OCI-LY7 (cell line): ENCODE measurements at regions not wholly inside any gene's neighbourhood (a gene's known extent, or its start where the extent isn't known, plus 50 kb on each side); places are given as distances from the start of the nearest gene placed in this dataset.

Source experiments
- BruUV-seq: library from RNA; stranded (reverse); fragments of 400-500 nt; replicated peaks from 2 replicates; lab custom pipeline; 2021; lab: Mats Ljungman, UMichigan
- CTCF ChIA-PET: fragments of 300-600 bp; sonication (Branson Sonifier 250); formaldehyde crosslinking; loops from one replicate; lab custom pipeline; 2022; ENCODE audit warnings: antibody characterized with exemption; ENCODE audit not compliant: unreplicated experiment; lab: Charles Lee
- POLR2A ChIA-PET: fragments of 300-600 bp; sonication (Branson Sonifier 250); formaldehyde crosslinking; loops from one replicate; lab custom pipeline; 2022; ENCODE audit warnings: antibody characterized with exemption; lab: Charles Lee
- DNase-seq: peaks from one replicate; pipeline ENCODE4 v3.0.0-alpha.2; 2015; ENCODE audit warnings: low spot score
- H2AFZ ChIP-seq: fragments of 200-600 bp; sonication (generic), shearing (Covaris generic); 2 replicates; pipeline ENCODE4 v1.6.1; 2014; ENCODE audit warnings: mild to moderate bottlenecking, antibody characterized with exemption, low read length, moderate library complexity
- H3K27ac ChIP-seq: fragments of 200-600 bp; sonication (generic); 2 replicates; pipeline ENCODE4 v1.5.1; 2014; ENCODE audit warnings: mixed run types, low read depth, mild to moderate bottlenecking, moderate library complexity, low read length, inconsistent platforms; ENCODE audit not compliant: poor library complexity, severe bottlenecking
- H3K36me3 ChIP-seq: fragments of 200-600 bp; sonication (generic); 2 replicates; pipeline ENCODE4 v1.6.1; 2014; ENCODE audit warnings: mild to moderate bottlenecking, antibody characterized with exemption, low read length, moderate library complexity, mixed read lengths; ENCODE audit not compliant: insufficient read depth
- H3K4me1 ChIP-seq: fragments of 200-600 bp; sonication (generic); 2 replicates; pipeline ENCODE4 v1.5.1; 2014; ENCODE audit warnings: mild to moderate bottlenecking, low read length; ENCODE audit not compliant: insufficient read depth, poor library complexity, severe bottlenecking
- H3K4me2 ChIP-seq: fragments of 200-600 bp; sonication (generic); 2 replicates; pipeline ENCODE4 v1.6.1; 2014; ENCODE audit warnings: mild to moderate bottlenecking, low read length
- H3K4me3 ChIP-seq: fragments of 200-600 bp; sonication (generic); 2 replicates; pipeline ENCODE4 v1.5.1; 2014; ENCODE audit warnings: mild to moderate bottlenecking, low read depth, low read length; ENCODE audit not compliant: poor library complexity, severe bottlenecking
- H3K79me2 ChIP-seq: fragments of 200-600 bp; sonication (generic); 2 replicates; pipeline ENCODE4 v1.6.1; 2016; ENCODE audit warnings: low read depth, mild to moderate bottlenecking, low read length, moderate library complexity, mixed read lengths; ENCODE audit not compliant: insufficient read depth
- H3K9me2 ChIP-seq: fragments of 200-600 bp; sonication (generic); 2 replicates; pipeline ENCODE4 v1.6.1; 2016; ENCODE audit warnings: mild to moderate bottlenecking, low read length, mixed read lengths; ENCODE audit not compliant: insufficient read depth
- H3K9me3 ChIP-seq: fragments of 200-600 bp; sonication (generic); 2 replicates; pipeline ENCODE4 v1.6.1; 2014; ENCODE audit warnings: mild to moderate bottlenecking, mixed run types, low read length, mixed read lengths
- H4K20me1 ChIP-seq: fragments of 200-600 bp; sonication (generic); 2 replicates; pipeline ENCODE4 v1.6.1; 2014; ENCODE audit warnings: mild to moderate bottlenecking, antibody characterized with exemption, low read length, moderate library complexity, mixed read lengths; ENCODE audit not compliant: insufficient read depth
- CTCF ChIP-seq: fragments of 200-600 bp; sonication (generic); conservative IDR thresholded peaks from 2 replicates; pipeline ENCODE4 v1.5.1; 2014; ENCODE audit warnings: mild to moderate bottlenecking, antibody characterized with exemption, low read length, moderate library complexity, mixed read lengths
- EZH2phosphoT487 ChIP-seq: fragments of 200-600 bp; sonication (generic); IDR thresholded peaks from 2 replicates; pipeline ENCODE4 v1.6.1; 2018; ENCODE audit warnings: low read depth, borderline replicate concordance, mild to moderate bottlenecking, mixed run types, antibody characterized with exemption, low read length, moderate library complexity, mixed read lengths
- intact Hi-C: fragments of 100-400 bp; cut with micrococcal nuclease; formaldehyde crosslinking; loops from one replicate; pipeline ENCODE4 v1.10.0; 2022; ENCODE audit not compliant: unreplicated experiment

DNA sequence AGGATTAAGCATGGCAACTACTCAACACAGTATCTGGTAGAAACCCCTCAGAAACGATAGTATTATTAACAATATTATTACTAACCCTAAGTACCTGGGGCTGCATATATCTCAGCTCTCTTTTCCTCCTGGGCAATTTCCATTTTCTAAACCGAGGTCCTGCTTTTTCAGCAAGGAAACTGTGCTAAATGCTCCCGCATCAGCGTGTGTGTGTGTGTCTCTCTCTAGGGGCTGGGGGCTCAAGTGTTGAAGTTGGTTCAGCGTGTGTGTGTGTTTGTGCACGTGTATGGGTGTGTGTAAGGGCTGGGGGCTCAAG is 169.3 kb upstream of the MAF start:
- no peaks in the 10 kb centered on the region for H3K9me3 ChIP-seq
- peak overlapping the region; percentile 59 for H3K4me3 ChIP-seq
- ChIA-PET CTCF (no interaction called here), POLR2A (interaction anchor here (0.6 to 1.0 kb wide), 3 partner anchors 8 to 813 kb away, joined by 3 to 4 read pairs (median 4); no protein-coding TSS in a partner anchor)
- DNase-seq = no peak
- no peaks in the 10 kb centered on the region for H3K9me2 ChIP-seq
- H3K4me1 ChIP-seq = no peaks in the 10 kb centered on the region
- no peaks in the 10 kb centered on the region for H3K36me3 ChIP-seq
- no peaks in the 10 kb centered on the region for H3K79me2 ChIP-seq
- no peaks in the 10 kb centered on the region for H4K20me1 ChIP-seq
- BruUV-seq = no TSS peak
- intact Hi-C loops = no loop called here
- TF ChIP-seq CTCF (no peak), EZH2phosphoT487 (no peak)
- H2AFZ ChIP-seq = peak overlapping the region; percentile 61
- no peak overlapping the region for H3K27ac ChIP-seq
- H3K4me2 ChIP-seq = peak overlapping the region; percentile 54

DNA sequence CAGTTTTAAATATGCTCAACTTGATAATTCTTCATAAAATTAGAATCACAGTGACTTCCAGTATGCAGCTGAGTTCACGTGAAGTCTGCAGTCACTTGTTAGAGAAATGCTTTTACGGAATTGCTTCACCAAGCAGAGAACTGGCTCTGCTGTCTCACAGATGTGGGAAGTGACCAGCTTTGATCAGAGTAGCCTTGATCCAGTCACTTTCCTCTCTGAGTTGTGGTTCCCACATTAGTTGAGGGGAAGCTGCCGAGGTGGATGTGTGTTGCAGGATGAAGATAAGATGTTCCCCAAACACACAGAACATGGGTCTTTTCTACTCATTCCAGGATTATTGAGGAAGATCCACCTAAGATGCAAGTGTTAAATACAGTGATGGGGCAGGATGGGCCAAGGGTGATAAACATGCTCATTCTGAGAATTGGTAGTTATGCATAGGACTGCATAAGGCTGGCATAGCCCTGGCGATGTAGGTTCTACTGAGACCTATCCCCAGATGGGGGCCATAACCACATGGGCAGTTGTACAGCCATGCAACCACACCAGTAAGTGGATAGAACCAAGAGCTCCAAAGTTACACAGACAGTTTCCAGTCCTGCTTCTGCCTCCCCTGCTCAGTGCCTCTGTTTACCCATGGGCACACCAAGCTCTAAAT is 168.9 kb upstream of the MAF start:
- no peaks in the 10 kb centered on the region for H3K36me3 ChIP-seq
- H2AFZ ChIP-seq = no peak overlapping the region
- H4K20me1 ChIP-seq = no peaks in the 10 kb centered on the region
- H3K4me2 ChIP-seq = no peak overlapping the region
- TF ChIP-seq EZH2phosphoT487 = no peak
- no peak for TF ChIP-seq CTCF
- intact Hi-C loops = no loop called here
- ChIA-PET POLR2A (no interaction called here), CTCF (no interaction called here)
- H3K4me3 ChIP-seq = no peak overlapping the region
- DNase-seq = no peak
- no peaks in the 10 kb centered on the region for H3K9me2 ChIP-seq
- no TSS peak for BruUV-seq
- no peaks in the 10 kb centered on the region for H3K4me1 ChIP-seq
- no peaks in the 10 kb centered on the region for H3K79me2 ChIP-seq
- H3K27ac ChIP-seq = no peak overlapping the region
- no peaks in the 10 kb centered on the region for H3K9me3 ChIP-seq

GRCh38 chr16:79768276-79768970 is 167.9 kb upstream of the MAF start:
- no peaks in the 10 kb centered on the region for H4K20me1 ChIP-seq
- no peak overlapping the region for H3K27ac ChIP-seq
- H3K4me1 ChIP-seq = no peaks in the 10 kb centered on the region
- no peaks in the 10 kb centered on the region for H3K9me3 ChIP-seq
- H3K4me2 ChIP-seq = no peak overlapping the region
- no peaks in the 10 kb centered on the region for H3K9me2 ChIP-seq
- no peak for DNase-seq
- H3K79me2 ChIP-seq = no peaks in the 10 kb centered on the region
- H2AFZ ChIP-seq = no peak overlapping the region
- ChIA-PET POLR2A (no interaction called here), CTCF (no interaction called here)
- H3K36me3 ChIP-seq = no peaks in the 10 kb centered on the region
- no peak for TF ChIP-seq CTCF
- no peak for TF ChIP-seq EZH2phosphoT487
- H3K4me3 ChIP-seq = no peak overlapping the region
- BruUV-seq = no TSS peak
- intact Hi-C loops = no loop called here
